H1 (cell line): ENCODE measurements at regions not wholly inside any gene's neighbourhood (a gene's known extent, or its start where the extent isn't known, plus 50 kb on each side); places are given as distances from the start of the nearest gene placed in this dataset.

Experiments used
- CTCF ChIA-PET: fragments of 300-600 bp; sonication (Branson Sonifier 250); formaldehyde crosslinking; loops from one replicate; lab custom pipeline; 2021; ENCODE audit not compliant: partially characterized antibody; lab: Charles Lee
- POLR2A ChIA-PET: fragments of 300-600 bp; sonication (Branson Sonifier 250); formaldehyde crosslinking; loops from one replicate; lab custom pipeline; 2021; ENCODE audit warnings: inconsistent platforms; ENCODE audit not compliant: partially characterized antibody; lab: Charles Lee
- DNase-seq, 2 experiments: peaks; one replicate each; pipeline versions ENCODE4 v3.0.0 to v3.0.0-alpha.2; 2010 to 2022; ENCODE audit warnings: low spot score in 2 of 2, low read depth in 1 of 2, mixed read lengths in 1 of 2
- FAIRE-seq: peaks from 2 replicates; lab custom pipeline; 2011; peaks lifted over from hg19 to GRCh38; lab: Jason Lieb, UNC
- H2AFZ ChIP-seq: 2 replicates; pipeline ENCODE4 v1.8.1; 2012; ENCODE audit warnings: low read length, inconsistent platforms
- H2AK5ac ChIP-seq: 2 replicates; pipeline ENCODE4 v1.6.1; 2013; ENCODE audit warnings: low read depth, low read length
- H2BK120ac ChIP-seq: replicated peaks from 2 replicates; pipeline ENCODE3; 2013; ENCODE audit warnings: low read depth, low read length, inconsistent platforms
- H2BK12ac ChIP-seq: 2 replicates; pipeline ENCODE4 v1.6.1; 2013; ENCODE audit warnings: low read depth, low read length
- H2BK15ac ChIP-seq: 2 replicates; pipeline ENCODE4 v1.6.1; 2013; ENCODE audit warnings: low read length
- H2BK20ac ChIP-seq: 2 replicates; pipeline ENCODE4 v1.6.1; 2013; ENCODE audit warnings: low read length
- H2BK5ac ChIP-seq: 2 replicates; pipeline ENCODE4 v1.6.1; 2013; ENCODE audit warnings: low read depth, low read length
- H3K14ac ChIP-seq: 2 replicates; pipeline ENCODE4 v1.6.1; 2013; ENCODE audit warnings: inconsistent platforms; ENCODE audit not compliant: insufficient read length
- H3K18ac ChIP-seq: 2 replicates; pipeline ENCODE4 v1.6.1; 2013; ENCODE audit warnings: low read length; ENCODE audit errors: extremely low read depth
- H3K23ac ChIP-seq: 2 replicates; pipeline ENCODE4 v1.6.1; 2013; ENCODE audit warnings: inconsistent platforms; ENCODE audit not compliant: insufficient read length
- H3K23me2 ChIP-seq: 2 replicates; pipeline ENCODE4 v1.6.1; 2013; ENCODE audit warnings: low read depth, low read length
- H3K27ac ChIP-seq: 2 replicates; pipeline ENCODE4 v1.6.1; 2011; ENCODE audit warnings: low read depth, low read length, inconsistent platforms
- H3K27me3 ChIP-seq, 4 experiments: replicated peaks in 1 of 4; 1 replicate in 1 of 4; 2 replicates in 3 of 4; pipeline versions ENCODE4 v1.6.1 to v1.8.1; 2011 to 2013; ENCODE audit warnings: low read length in 3 of 4, mild to moderate bottlenecking in 3 of 4, inconsistent platforms in 2 of 4, mixed read lengths in 2 of 4, moderate library complexity in 1 of 4; ENCODE audit not compliant: control insufficient read depth in 3 of 4, insufficient read depth in 3 of 4; ENCODE audit errors: extremely low read depth in 1 of 4
- H3K36me3 ChIP-seq, 4 experiments: 2 replicates each; pipeline versions ENCODE4 v1.6.1 to v1.8.1; 2011 to 2013; ENCODE audit warnings: mild to moderate bottlenecking in 4 of 4, low read length in 3 of 4, moderate library complexity in 2 of 4, control low read depth in 1 of 4, inconsistent platforms in 1 of 4; ENCODE audit not compliant: insufficient read depth in 4 of 4, control insufficient read depth in 2 of 4
- H3K4ac ChIP-seq: replicated peaks from 2 replicates; pipeline ENCODE3; 2013; ENCODE audit warnings: low read length, low read depth, mixed read lengths, inconsistent platforms; ENCODE audit not compliant: insufficient read length
- H3K4me1 ChIP-seq, 4 experiments: replicated peaks in 1 of 4; 1 replicate in 1 of 4; 2 replicates in 3 of 4; pipeline versions ENCODE4 v1.6.1 to v1.8.1; 2011 to 2013; ENCODE audit warnings: low read length in 3 of 4, inconsistent platforms in 2 of 4, mixed read lengths in 1 of 4; ENCODE audit not compliant: insufficient read depth in 4 of 4, control insufficient read depth in 3 of 4
- H3K4me2 ChIP-seq, 2 experiments: 2 replicates each; pipeline versions ENCODE4 v1.6.1 to v1.8.1; 2011 to 2013; ENCODE audit warnings: low read depth in 2 of 2, low read length in 2 of 2, control low read depth in 1 of 2, inconsistent platforms in 1 of 2, mild to moderate bottlenecking in 1 of 2; ENCODE audit not compliant: insufficient read depth in 1 of 2
- H3K4me3 ChIP-seq, 4 experiments: fragments of 200-600, 300-600 bp in 1 of 4; sonication (generic), shearing (Covaris generic), sonication (Bioruptor Twin) in 1 of 4; 2 replicates each; pipeline versions ENCODE4 v1.5.1 to v1.8.1; 2011 to 2016; ENCODE audit warnings: low read length in 4 of 4, low read depth in 3 of 4, control low read depth in 2 of 4, inconsistent platforms in 2 of 4, mild to moderate bottlenecking in 2 of 4, mixed read lengths in 1 of 4, moderate library complexity in 1 of 4; ENCODE audit not compliant: insufficient read depth in 2 of 4; ENCODE audit errors: extremely low read depth in 1 of 4
- H3K56ac ChIP-seq: replicated peaks from 2 replicates; pipeline ENCODE3; 2013; ENCODE audit warnings: low read depth, mild to moderate bottlenecking, mixed read lengths, low read length, inconsistent platforms; ENCODE audit not compliant: insufficient read length
- H3K79me1 ChIP-seq: 2 replicates; pipeline ENCODE4 v1.6.1; 2013; ENCODE audit warnings: low read depth, low read length, control low read depth
- H3K79me2 ChIP-seq, 2 experiments: 2 replicates each; pipeline versions ENCODE4 v1.6.1 to v1.8.1; 2012 to 2013; ENCODE audit warnings: low read length in 2 of 2, mild to moderate bottlenecking in 2 of 2, inconsistent platforms in 1 of 2; ENCODE audit not compliant: insufficient read depth in 2 of 2, control insufficient read depth in 1 of 2
- H3K9ac ChIP-seq, 4 experiments: replicated peaks in 1 of 4; 1 replicate in 1 of 4; 2 replicates in 3 of 4; pipeline versions ENCODE4 v1.6.1 to v1.8.1; 2011 to 2013; ENCODE audit warnings: low read depth in 3 of 4, low read length in 3 of 4, control low read depth in 2 of 4, mild to moderate bottlenecking in 2 of 4, moderate library complexity in 2 of 4, inconsistent platforms in 1 of 4; ENCODE audit errors: extremely low read depth in 1 of 4
- H3K9me3 ChIP-seq, 2 experiments: 2 replicates each; pipeline versions ENCODE4 v1.6.1 to v1.8.1; 2012 to 2013; ENCODE audit warnings: mild to moderate bottlenecking in 2 of 2, moderate library complexity in 2 of 2, control low read depth in 1 of 2, inconsistent platforms in 1 of 2, low read depth in 1 of 2, low read length in 1 of 2, mixed read lengths in 1 of 2; ENCODE audit not compliant: insufficient read depth in 2 of 2
- H4K20me1 ChIP-seq, 2 experiments: replicated peaks in 1 of 2; 2 replicates each; pipeline versions ENCODE3 to v1.8.1; 2011 to 2013; ENCODE audit warnings: inconsistent platforms in 2 of 2, low read length in 2 of 2, mild to moderate bottlenecking in 1 of 2; ENCODE audit not compliant: insufficient read depth in 2 of 2, control insufficient read depth in 1 of 2
- H4K5ac ChIP-seq: 2 replicates; pipeline ENCODE4 v1.6.1; 2013; ENCODE audit warnings: low read length, low read depth, mixed read lengths, inconsistent platforms; ENCODE audit not compliant: insufficient read length
- H4K8ac ChIP-seq: 2 replicates; pipeline ENCODE4 v1.8.0; 2013; ENCODE audit warnings: mild to moderate bottlenecking, moderate library complexity, low read length, inconsistent platforms; ENCODE audit not compliant: insufficient read depth; ENCODE audit errors: extremely low read depth
- H4K91ac ChIP-seq: replicated peaks from 2 replicates; pipeline ENCODE3; 2013; ENCODE audit warnings: low read length, mixed read lengths, inconsistent platforms; ENCODE audit not compliant: insufficient read length
- SP1 ChIP-seq: IDR thresholded peaks from 2 replicates; pipeline ENCODE4 v1.6.1; 2011; ENCODE audit warnings: low read depth, low read length
- WGBS, 2 experiments: shearing (Covaris generic) in 1 of 2; methylation state at CpG; one replicate each; pipeline versions ENCODE4 v1.1.6 to v1.1.7; 2013 to 2015; ENCODE audit warnings: low lambda C conversion rate in 2 of 2, mixed read lengths in 2 of 2, inconsistent platforms in 1 of 2, low coverage in 1 of 2, missing lambda C conversion rate in 1 of 2; ENCODE audit not compliant: insufficient replicate concordance in 2 of 2, insufficient coverage in 1 of 2, insufficient read length in 1 of 2; ENCODE audit errors: extremely low coverage in 1 of 2, missing lambda C conversion rate in 1 of 2; 5-methylcytosine and 5-hydroxymethylcytosine counted together

DNA sequence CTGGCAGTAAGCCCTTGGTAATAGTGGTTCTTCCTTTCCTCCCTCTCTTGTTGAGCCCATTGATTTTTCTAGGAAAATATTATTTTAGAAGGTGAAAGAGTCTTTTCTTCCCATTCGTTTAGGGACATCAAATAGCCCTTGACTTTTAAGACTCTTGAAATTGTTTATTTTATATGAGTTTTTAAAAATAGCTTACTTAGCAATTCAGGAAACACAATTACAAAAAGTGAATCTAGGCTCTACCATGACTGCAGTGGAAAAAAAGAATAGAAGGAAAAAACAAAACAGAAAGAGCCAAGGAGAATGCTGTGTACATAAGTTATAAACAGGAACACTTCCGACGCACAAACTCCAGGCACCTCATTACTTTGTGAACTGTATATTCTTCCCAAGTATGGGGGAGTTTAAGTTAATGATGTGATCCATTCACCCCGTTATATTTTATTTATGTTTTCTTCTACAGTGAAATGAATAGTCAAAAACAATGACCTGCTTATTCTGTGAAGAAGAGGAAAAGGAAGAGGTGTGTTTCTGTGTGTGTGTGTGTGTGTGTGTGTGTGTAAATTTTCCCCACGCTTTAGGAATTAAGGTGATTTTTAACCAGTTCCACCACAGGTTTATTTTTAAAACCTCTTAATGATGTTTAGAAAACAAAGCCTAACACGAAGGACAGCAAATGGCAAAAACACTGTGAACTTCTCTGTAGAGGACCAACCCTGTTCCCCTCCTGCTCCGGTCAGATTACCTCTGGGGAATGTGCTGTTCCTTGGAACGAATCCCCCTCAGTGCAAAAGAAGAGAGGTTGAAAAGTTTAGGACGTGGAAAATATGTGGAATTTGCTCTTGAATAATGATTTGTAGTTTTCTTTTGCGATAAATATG lies 266.3 kb downstream of the KLF5 start:
- Histone ChIP-seq H3K36me3 (no peaks in the 10 kb centered on the region), H3K23me2 (no peaks in the 10 kb centered on the region), H4K8ac (no peak overlapping the region), H3K4me3 (no peak overlapping the region), H2AK5ac (no peak overlapping the region), H3K9me3 (no peaks in the 10 kb centered on the region), H2BK5ac (no peak overlapping the region), H4K91ac (no peak overlapping the region), H3K23ac (no peak overlapping the region), H3K18ac (no peak overlapping the region), H3K9ac (no peak overlapping the region), H2BK15ac (no peak overlapping the region), H3K79me1 (no peaks in the 10 kb centered on the region), H4K20me1 (no peaks in the 10 kb centered on the region), H2AFZ (no peak overlapping the region), H3K4ac (no peak overlapping the region), H3K4me2 (no peak overlapping the region), H2BK12ac (no peak overlapping the region), H3K27ac (no peak overlapping the region), H4K5ac (no peak overlapping the region), H2BK120ac (no peak overlapping the region), H3K56ac (no peak overlapping the region), H3K14ac (no peak overlapping the region), H3K27me3 (no peaks in the 10 kb centered on the region), H2BK20ac (no peak overlapping the region), H3K79me2 (no peaks in the 10 kb centered on the region), H3K4me1 (no peaks in the 10 kb centered on the region)
- TF ChIP-seq SP1: no peak
- POLR2A ChIA-PET: no interaction called here
- FAIRE-seq (no peak), DNase-seq (no peak)
- CTCF ChIA-PET: interaction anchor here (1.8 kb wide), 1 partner anchor 63 kb away, joined by 4 read pairs; no protein-coding TSS in a partner anchor
- 86% methylated on average over 10 of the region's 10 CpGs; no CpG with 5 or more reads in 1 of the 2 experiments for WGBS, 2 experiments
